Esophagus muscularis mucosa (tissue), 4 donors: ENCODE measurements at regions not wholly inside any gene's neighbourhood (a gene's known extent, or its start where the extent isn't known, plus 50 kb on each side); places are given as distances from the start of the nearest gene placed in this dataset.

Experiments
- DNase-seq: peaks from one replicate; pipeline ENCODE4 v3.0.0-alpha.2; 2017; ENCODE audit errors: extremely low spot score
- H3K27ac ChIP-seq, 4 donors: fragments of 200-600 bp; sonication (generic); replicated peaks in 1 of 4; 1 replicate in 3 of 4; 2 replicates in 1 of 4; pipeline ENCODE4 v1.5.1; 2016 to 2019; ENCODE audit warnings: mild to moderate bottlenecking in 1 of 4
- H3K27me3 ChIP-seq, 4 donors: fragments of 200-600 bp; sonication (generic); one replicate each; pipeline versions ENCODE4 v1.5.1 to v1.6.0; 2016 to 2019
- H3K36me3 ChIP-seq, 4 donors: fragments of 200-600 bp; sonication (generic); one replicate each; pipeline ENCODE4 v1.5.1; 2016 to 2019
- H3K4me1 ChIP-seq, 4 donors: fragments of 200-600 bp; sonication (generic); one replicate each; pipeline ENCODE4 v1.5.1; 2016 to 2019
- H3K4me3 ChIP-seq, 4 donors: fragments of 200-600 bp; sonication (generic); 1 replicate in 2 of 4; 2 replicates in 2 of 4; pipeline ENCODE4 v1.5.1; 2016 to 2019; ENCODE audit warnings: mild to moderate bottlenecking in 4 of 4, moderate library complexity in 1 of 4
- H3K9me3 ChIP-seq, 4 donors: fragments of 200-600 bp; sonication (generic); 1 replicate in 3 of 4; 2 replicates in 1 of 4; pipeline ENCODE4 v1.5.1; 2016 to 2019
- EP300 ChIP-seq: sonication (generic); formaldehyde crosslinking; IDR thresholded peaks from one replicate; pipeline ENCODE4 v1.6.1; 2017; ENCODE audit warnings: antibody characterized with exemption
- POLR2A ChIP-seq: fragments of 450-650 bp; IDR thresholded peaks from one replicate; pipeline ENCODE4 v1.6.1; 2017; ENCODE audit warnings: antibody characterized with exemption, moderate library complexity, mild to moderate bottlenecking, low read depth
- POLR2AphosphoS5 ChIP-seq, 2 donors: sonication (generic); formaldehyde crosslinking; IDR thresholded peaks; one replicate each; pipeline ENCODE4 v1.6.1; 2017; ENCODE audit warnings: antibody characterized with exemption in 2 of 2
- WGBS: methylation state at CpG from one replicate; pipeline ENCODE4 v1.1.5; 2018; 5-methylcytosine and 5-hydroxymethylcytosine counted together
- intact Hi-C: fragments of 100-400 bp; cut with DNase I; formaldehyde crosslinking; loops from one replicate; pipeline ENCODE4 v1.15.1; 2023
- TF ChIP-seq, protein P1 (sequence below), 3 experiments: fragments of 200-600 bp in 2 of 3; fragments of 450-650 bp in 1 of 3; sonication (generic) in 2 of 3; IDR thresholded peaks; one replicate each; pipeline ENCODE4 v1.5.1; 2017 to 2019; ENCODE audit warnings: antibody characterized with exemption in 3 of 3, mild to moderate bottlenecking in 2 of 3, moderate library complexity in 1 of 3

DNA sequence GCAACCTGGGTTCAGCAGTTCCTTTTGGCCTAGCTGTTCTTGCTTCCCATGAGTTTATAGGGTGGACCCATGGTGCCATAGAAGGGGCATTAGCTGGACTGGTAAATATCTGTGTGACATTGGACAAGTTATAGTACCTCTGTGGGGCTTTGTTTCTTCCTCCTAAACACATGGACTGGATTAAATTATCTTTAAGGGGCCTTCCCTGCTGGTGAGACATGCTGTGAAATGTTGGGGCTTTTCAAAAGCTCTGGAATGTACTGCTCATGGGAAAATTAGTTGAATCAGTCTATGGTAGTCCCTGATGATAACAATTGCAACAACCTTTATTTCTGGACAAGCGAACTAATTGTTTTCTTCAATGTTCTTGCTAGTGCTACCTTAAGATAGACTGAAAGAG is 276.2 kb downstream of the BLID start:
- 97% methylated on average over 1 of the region's 1 CpG for WGBS

DNA sequence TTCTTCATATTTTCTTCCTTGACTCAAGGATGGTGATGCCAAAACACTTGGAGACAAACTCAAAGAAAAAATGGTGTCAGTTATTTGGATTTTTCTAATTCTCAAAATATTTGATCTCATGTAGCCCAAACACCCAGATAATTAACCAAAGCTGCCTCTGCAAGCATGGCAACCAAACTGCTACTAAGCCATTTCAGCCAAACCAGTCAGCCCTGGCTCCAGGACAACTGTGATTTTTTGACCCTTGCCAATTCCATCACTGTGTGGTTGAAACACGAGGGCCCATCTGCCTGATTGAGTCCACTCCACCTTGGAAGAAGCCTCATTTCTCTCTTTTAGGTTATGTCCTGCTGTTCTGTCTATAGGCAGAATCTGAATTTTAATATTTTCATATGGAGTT is 277.4 kb downstream of the BLID start:
- DNase-seq: no peak
- Histone ChIP-seq H3K4me1 (peaks cover 0 to 12% (median 6%) of the 10 kb centered on the region in 4 donors), H3K9me3 (peaks cover 0 to 13% (median 7%) of the 10 kb centered on the region in 4 donors), H3K27ac (no peak overlapping the region), H3K27me3 (no peaks in the 10 kb centered on the region), H3K36me3 (no peaks in the 10 kb centered on the region), H3K4me3 (no peak overlapping the region)
- no peak for TF ChIP-seq POLR2AphosphoS5 (IDR thresholded peaks at IDR 0.05)
- TF ChIP-seq POLR2A: no peak
- TF ChIP-seq EP300: no peak
- TF ChIP-seq, protein P1, sequence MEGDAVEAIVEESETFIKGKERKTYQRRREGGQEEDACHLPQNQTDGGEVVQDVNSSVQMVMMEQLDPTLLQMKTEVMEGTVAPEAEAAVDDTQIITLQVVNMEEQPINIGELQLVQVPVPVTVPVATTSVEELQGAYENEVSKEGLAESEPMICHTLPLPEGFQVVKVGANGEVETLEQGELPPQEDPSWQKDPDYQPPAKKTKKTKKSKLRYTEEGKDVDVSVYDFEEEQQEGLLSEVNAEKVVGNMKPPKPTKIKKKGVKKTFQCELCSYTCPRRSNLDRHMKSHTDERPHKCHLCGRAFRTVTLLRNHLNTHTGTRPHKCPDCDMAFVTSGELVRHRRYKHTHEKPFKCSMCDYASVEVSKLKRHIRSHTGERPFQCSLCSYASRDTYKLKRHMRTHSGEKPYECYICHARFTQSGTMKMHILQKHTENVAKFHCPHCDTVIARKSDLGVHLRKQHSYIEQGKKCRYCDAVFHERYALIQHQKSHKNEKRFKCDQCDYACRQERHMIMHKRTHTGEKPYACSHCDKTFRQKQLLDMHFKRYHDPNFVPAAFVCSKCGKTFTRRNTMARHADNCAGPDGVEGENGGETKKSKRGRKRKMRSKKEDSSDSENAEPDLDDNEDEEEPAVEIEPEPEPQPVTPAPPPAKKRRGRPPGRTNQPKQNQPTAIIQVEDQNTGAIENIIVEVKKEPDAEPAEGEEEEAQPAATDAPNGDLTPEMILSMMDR (IDR thresholded peaks at IDR 0.05): no peak
- 82% methylated on average over 1 of the region's 1 CpG for WGBS
- intact Hi-C loops: loop anchor here (10.0 kb wide), 1 partner anchor 184 kb away; no protein-coding TSS in a partner anchor

More for the DNA sequence above, 276.2 kb downstream of the BLID start:
- TF ChIP-seq POLR2A (no peak), POLR2AphosphoS5 (IDR thresholded peaks at IDR 0.05) (no peak), EP300 (no peak)
- TF ChIP-seq, protein P1 (IDR thresholded peaks at IDR 0.05): no peak
- intact Hi-C loops: loop anchor here (10.0 kb wide), 1 partner anchor 185 kb away; no protein-coding TSS in a partner anchor
- no peak overlapping the region for H3K27ac ChIP-seq
- no peak for DNase-seq
- no peak overlapping the region for H3K4me3 ChIP-seq
- H3K4me1 ChIP-seq: peaks cover 0 to 12% (median 6%) of the 10 kb centered on the region in 4 donors
- no peaks in the 10 kb centered on the region for H3K36me3 ChIP-seq
- peaks cover 0 to under 1% (median 0%) of the 10 kb centered on the region in 4 donors for H3K9me3 ChIP-seq
- H3K27me3 ChIP-seq: no peaks in the 10 kb centered on the region

DNA sequence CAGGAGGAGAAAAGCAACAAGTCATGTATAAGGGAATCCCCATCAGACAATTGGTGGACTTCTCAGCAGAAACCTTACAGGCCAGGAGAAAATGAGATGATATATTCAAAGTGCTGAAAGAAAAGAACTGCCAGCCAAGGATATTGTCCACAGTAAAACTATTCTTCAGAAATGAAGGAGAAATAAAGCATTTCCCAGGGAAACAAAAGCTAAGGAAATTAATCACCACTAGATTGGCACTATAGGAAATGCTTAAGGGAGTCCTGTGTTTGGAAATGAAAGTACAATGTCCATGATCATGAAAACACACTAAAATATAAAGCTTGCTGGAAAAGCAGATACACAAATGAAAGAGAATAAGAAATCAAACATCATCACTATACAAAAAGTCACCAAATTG is 282.0 kb downstream of the BLID start:
- TF ChIP-seq EP300 (no peak), POLR2AphosphoS5 (IDR thresholded peaks at IDR 0.05) (no peak), POLR2A (no peak)
- TF ChIP-seq, protein P1 (IDR thresholded peaks at IDR 0.05): no peak
- Histone ChIP-seq H3K36me3 (no peaks in the 10 kb centered on the region), H3K27me3 (no peaks in the 10 kb centered on the region), H3K27ac (no peak overlapping the region), H3K4me3 (no peak overlapping the region), H3K9me3 (peaks cover 0 to 28% (median 10%) of the 10 kb centered on the region in 4 donors), H3K4me1 (peaks cover 0 to 11% (median 7%) of the 10 kb centered on the region in 4 donors)
- intact Hi-C loops: loop anchor here (10.0 kb wide), 1 partner anchor 179 kb away; no protein-coding TSS in a partner anchor
- DNase-seq: no peak

DNA sequence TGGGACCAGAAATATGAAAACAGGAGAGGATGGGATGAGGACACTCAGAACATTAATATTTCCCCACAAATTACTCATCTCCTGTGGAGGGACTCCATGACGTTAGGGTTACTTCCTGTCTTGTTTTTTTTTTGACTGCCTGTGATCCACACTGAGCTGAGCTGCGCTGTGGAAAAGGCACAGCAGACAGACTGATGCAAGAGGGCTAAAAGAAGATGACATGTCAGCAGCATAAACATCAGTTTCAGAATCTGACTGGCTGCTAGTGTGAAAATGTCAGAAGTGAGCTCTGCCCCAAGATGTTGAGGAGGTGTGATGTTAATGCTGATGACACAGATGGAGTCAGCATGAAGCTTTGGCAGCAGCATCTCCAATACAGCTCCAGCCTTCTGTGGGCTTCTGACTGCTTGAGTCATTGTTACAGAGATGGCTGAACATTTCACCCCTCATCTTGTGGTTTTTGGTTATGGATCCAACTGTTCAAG is 286.8 kb downstream of the BLID start:
- peaks cover 0 to 21% (median 13%) of the 10 kb centered on the region in 4 donors for H3K4me1 ChIP-seq
- H3K9me3 ChIP-seq: peaks cover 0 to 21% (median 6%) of the 10 kb centered on the region in 4 donors
- no peak overlapping the region for H3K4me3 ChIP-seq
- H3K27ac ChIP-seq: peak overlapping the region; percentile 62 to 79 (median 69)
- 21% methylated on average over 2 of the region's 2 CpGs for WGBS
- TF ChIP-seq, protein P1 (IDR thresholded peaks at IDR 0.05): no peak
- TF ChIP-seq POLR2AphosphoS5 (IDR thresholded peaks at IDR 0.05): peak; percentile 77 to 78
- DNase-seq: no peak
- intact Hi-C loops: loop anchor here (10.0 kb wide), 1 partner anchor 64 kb away; no protein-coding TSS in a partner anchor
- no peaks in the 10 kb centered on the region for H3K36me3 ChIP-seq
- no peaks in the 10 kb centered on the region for H3K27me3 ChIP-seq

DNA sequence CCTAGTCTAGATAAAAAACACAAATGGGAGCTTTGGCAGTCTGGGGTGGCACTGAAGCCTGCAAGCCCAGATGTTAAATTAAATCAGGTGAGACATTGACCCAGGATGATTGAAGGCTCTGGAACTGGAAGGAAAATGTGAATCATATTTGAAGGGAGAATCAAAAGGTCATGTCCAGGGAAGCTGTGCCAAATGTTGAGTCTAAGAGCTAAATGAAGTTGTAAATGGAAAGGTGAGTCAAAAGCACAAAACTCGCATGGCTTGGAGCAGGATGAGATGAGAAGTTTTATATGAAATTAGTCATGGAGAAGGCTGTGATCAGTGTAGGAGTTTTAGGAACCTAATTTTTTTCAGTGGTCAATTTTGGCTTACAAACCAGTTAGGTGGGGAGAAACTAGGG is 301.1 kb downstream of the BLID start:
- Histone ChIP-seq H3K27me3 (no peaks in the 10 kb centered on the region), H3K36me3 (no peaks in the 10 kb centered on the region), H3K27ac (peak overlapping the region in 1 of 4 donors; percentile 35), H3K9me3 (peaks cover 0 to 23% (median 16%) of the 10 kb centered on the region in 4 donors), H3K4me3 (no peak overlapping the region), H3K4me1 (peaks cover 0 to 24% (median 16%) of the 10 kb centered on the region in 4 donors)
- TF ChIP-seq POLR2AphosphoS5 (IDR thresholded peaks at IDR 0.05): peak in 1 of 2 donors; percentile 35
- TF ChIP-seq EP300: no peak
- intact Hi-C loops: no loop called here
- WGBS: 41% methylated on average over 1 of the region's 1 CpG
- DNase-seq: no peak
